Astrocyte (in vitro differentiated cells and primary cell): ENCODE measurements at regions not wholly inside any gene's neighbourhood (a gene's known extent, or its start where the extent isn't known, plus 50 kb on each side); places are given as distances from the start of the nearest gene placed in this dataset.

Experiments used
- DNase-seq: peaks from one replicate; pipeline ENCODE4 v3.0.0-alpha.2; 2010; ENCODE audit warnings: low read depth
- FAIRE-seq: peaks from 2 replicates; lab custom pipeline; 2011; peaks lifted over from hg19 to GRCh38; lab: Jason Lieb, UNC
- H2AFZ ChIP-seq: 2 replicates; pipeline ENCODE4 v1.6.0; 2012; ENCODE audit warnings: low read depth, low read length, inconsistent platforms
- H3K27ac ChIP-seq: 2 replicates; pipeline ENCODE4 v1.5.1; 2011; ENCODE audit warnings: low read depth, low read length, inconsistent platforms
- H3K27me3 ChIP-seq: 2 replicates; pipeline ENCODE4 v1.6.0; 2011; ENCODE audit warnings: low read length, inconsistent platforms; ENCODE audit not compliant: insufficient read depth
- H3K36me3 ChIP-seq: 2 replicates; pipeline ENCODE4 v1.5.1; 2011; ENCODE audit warnings: low read length, inconsistent platforms; ENCODE audit not compliant: insufficient read depth
- H3K4me1 ChIP-seq: 2 replicates; pipeline ENCODE4 v1.5.1; 2011; ENCODE audit warnings: low read length, inconsistent platforms; ENCODE audit not compliant: insufficient read depth
- H3K4me2 ChIP-seq: 2 replicates; pipeline ENCODE4 v1.6.0; 2012; ENCODE audit warnings: low read length, inconsistent platforms
- H3K4me3 ChIP-seq: 2 replicates; pipeline ENCODE4 v1.5.1; 2011; ENCODE audit warnings: low read depth, mild to moderate bottlenecking, low read length, inconsistent platforms; ENCODE audit not compliant: insufficient read depth
- H3K79me2 ChIP-seq: 2 replicates; pipeline ENCODE4 v1.6.0; 2012; ENCODE audit warnings: mild to moderate bottlenecking, low read length, inconsistent platforms; ENCODE audit not compliant: insufficient read depth
- H3K9ac ChIP-seq: 2 replicates; pipeline ENCODE4 v1.6.0; 2012; ENCODE audit warnings: mild to moderate bottlenecking, low read length, inconsistent platforms
- H3K9me3 ChIP-seq: 2 replicates; pipeline ENCODE4 v1.5.1; 2012; ENCODE audit warnings: low read depth, mild to moderate bottlenecking, low read length, inconsistent platforms; ENCODE audit not compliant: insufficient read depth
- H4K20me1 ChIP-seq: 2 replicates; pipeline ENCODE4 v1.6.0; 2012; ENCODE audit warnings: low read length, inconsistent platforms; ENCODE audit not compliant: insufficient read depth
- H3K27ac Mint-ChIP-seq: one replicate; pipeline ENCODE4 v1.8.0; 2021; ENCODE audit warnings: mild to moderate bottlenecking, mixed read lengths; ENCODE audit not compliant: unreplicated experiment
- H3K27me3 Mint-ChIP-seq: one replicate; pipeline ENCODE4 v1.8.0; 2021; ENCODE audit warnings: low read depth, mixed read lengths; ENCODE audit not compliant: unreplicated experiment
- H3K36me3 Mint-ChIP-seq: one replicate; pipeline ENCODE4 v1.8.0; 2021; ENCODE audit warnings: low read depth, mixed read lengths; ENCODE audit not compliant: unreplicated experiment
- H3K4me1 Mint-ChIP-seq: one replicate; pipeline ENCODE4 v1.8.0; 2021; ENCODE audit warnings: low read depth, mixed read lengths; ENCODE audit not compliant: unreplicated experiment
- H3K4me3 Mint-ChIP-seq: one replicate; pipeline ENCODE4 v1.8.0; 2021; ENCODE audit warnings: mild to moderate bottlenecking, moderate library complexity, mixed read lengths; ENCODE audit not compliant: unreplicated experiment
- H3K9me3 Mint-ChIP-seq: one replicate; pipeline ENCODE4 v1.8.0; 2021; ENCODE audit warnings: mild to moderate bottlenecking, mixed read lengths; ENCODE audit not compliant: unreplicated experiment
- CTCF ChIP-seq: IDR thresholded peaks from 2 replicates; pipeline ENCODE4 v1.5.1; 2011; ENCODE audit warnings: low read depth, mild to moderate bottlenecking, inconsistent platforms, low read length, moderate library complexity; ENCODE audit not compliant: insufficient read depth
- EZH2 ChIP-seq: IDR thresholded peaks from 2 replicates; pipeline ENCODE4 v1.6.1; 2012; ENCODE audit warnings: mild to moderate bottlenecking, low read length, inconsistent platforms; ENCODE audit not compliant: insufficient read depth

- Histone ChIP-seq H3K79me2 (no peaks in the 10 kb centered on the region), H3K4me1 (no peaks in the 10 kb centered on the region), H3K9me3 (no peaks in the 10 kb centered on the region), H3K4me3 (no peak overlapping the region), H3K36me3 (no peaks in the 10 kb centered on the region), H3K4me2 (no peak overlapping the region), H3K27ac (no peak overlapping the region), H3K27me3 (peaks cover 2% of the 10 kb centered on the region), H3K9ac (no peak overlapping the region), H4K20me1 (no peaks in the 10 kb centered on the region), H2AFZ (no peak overlapping the region)
- FAIRE-seq, result no peak
- no peak overlapping the region for H3K4me3 Mint-ChIP-seq
- peaks cover 7% of the 10 kb centered on the region for H3K4me1 Mint-ChIP-seq
- DNase-seq, result no peak
- no peak overlapping the region for H3K27ac Mint-ChIP-seq
- no peak for TF ChIP-seq CTCF
- no peak for TF ChIP-seq EZH2
- H3K36me3 Mint-ChIP-seq, result no peaks in the 10 kb centered on the region
- no peaks in the 10 kb centered on the region for H3K9me3 Mint-ChIP-seq
- H3K27me3 Mint-ChIP-seq, result peaks cover 7% of the 10 kb centered on the region
These were observed 164.6 kb downstream of the TNFSF13B start for GRCh38 chr13:108433976-108434755.

- DNase-seq (no peak), FAIRE-seq (no peak)
- Histone ChIP-seq H2AFZ (no peak overlapping the region), H3K27ac (no peak overlapping the region), H3K27me3 (no peaks in the 10 kb centered on the region), H4K20me1 (no peaks in the 10 kb centered on the region), H3K4me3 (no peak overlapping the region), H3K79me2 (no peaks in the 10 kb centered on the region), H3K9me3 (no peaks in the 10 kb centered on the region), H3K4me1 (no peaks in the 10 kb centered on the region), H3K36me3 (no peaks in the 10 kb centered on the region), H3K9ac (no peak overlapping the region), H3K4me2 (no peak overlapping the region)
- Mint-ChIP-seq H3K36me3 (no peaks in the 10 kb centered on the region), H3K4me3 (no peak overlapping the region), H3K27ac (no peak overlapping the region), H3K27me3 (no peaks in the 10 kb centered on the region), H3K9me3 (no peaks in the 10 kb centered on the region), H3K4me1 (peaks cover 7% of the 10 kb centered on the region)
- no peak for TF ChIP-seq CTCF
- no peak for TF ChIP-seq EZH2
These were observed 166.1 kb downstream of the TNFSF13B start for GRCh38 chr13:108435393-108436149.

- Histone ChIP-seq H2AFZ (no peak overlapping the region), H3K4me1 (no peaks in the 10 kb centered on the region), H3K9me3 (no peaks in the 10 kb centered on the region), H3K4me2 (peak overlapping the region; percentile 22), H3K79me2 (no peaks in the 10 kb centered on the region), H3K9ac (no peak overlapping the region), H3K27ac (peak overlapping the region; percentile 51), H3K4me3 (no peak overlapping the region), H3K27me3 (no peaks in the 10 kb centered on the region), H3K36me3 (no peaks in the 10 kb centered on the region), H4K20me1 (no peaks in the 10 kb centered on the region)
- peaks cover 7% of the 10 kb centered on the region for H3K4me1 Mint-ChIP-seq
- DNase-seq (peak; percentile 67), FAIRE-seq (no peak)
- no peaks in the 10 kb centered on the region for H3K27me3 Mint-ChIP-seq
- H3K36me3 Mint-ChIP-seq, result no peaks in the 10 kb centered on the region
- no peak for TF ChIP-seq CTCF
- no peak for TF ChIP-seq EZH2
- peak overlapping the region; percentile 12 for H3K27ac Mint-ChIP-seq
- no peaks in the 10 kb centered on the region for H3K9me3 Mint-ChIP-seq
- H3K4me3 Mint-ChIP-seq, result no peak overlapping the region
These were observed 168.0 kb downstream of the TNFSF13B start for GRCh38 chr13:108437496-108437895.
